GM21619 (cell line): ENCODE measurements at regions not wholly inside any gene's neighbourhood (a gene's known extent, or its start where the extent isn't known, plus 50 kb on each side); places are given as distances from the start of the nearest gene placed in this dataset.
"Not testable (repeated sequence)": the region's sequence is repeated elsewhere in the genome, so short reads cannot be mapped to it uniquely, and the experiment has no call there.

Source experiments
- ATAC-seq: cut with Tn5 transposase; IDR thresholded peaks from one replicate; pipeline ENCODE4 v1.9.1; 2021; ENCODE audit not compliant: unreplicated experiment

GRCh38 chr3:110504401-110504800 lies 567.2 kb upstream of the NECTIN3 start:
- no peak for ATAC-seq

GRCh38 chr3:110504901-110505300 lies 566.7 kb upstream of the NECTIN3 start:
- ATAC-seq, result no peak

GRCh38 chr3:110506890-110507289 lies 564.7 kb upstream of the NECTIN3 start:
- ATAC-seq, result no peak

GRCh38 chr3:110507570-110507969 lies 564.0 kb upstream of the NECTIN3 start:
- not testable (repeated sequence) for ATAC-seq

- no peak for ATAC-seq
Measured at GRCh38 chr3:110512961-110513360, 558.7 kb upstream of the NECTIN3 start.

- no peak for ATAC-seq
Measured at GRCh38 chr3:110518031-110518430, 553.6 kb upstream of the NECTIN3 start.

- ATAC-seq, result no peak
Measured at GRCh38 chr3:110519071-110519470, 552.5 kb upstream of the NECTIN3 start.

GRCh38 chr3:110521019-110521418 lies 550.6 kb upstream of the NECTIN3 start:
- no peak for ATAC-seq

- ATAC-seq, result not testable (repeated sequence)
Measured at GRCh38 chr3:110525558-110526064, 546.0 kb upstream of the NECTIN3 start.

- no peak for ATAC-seq
Measured at GRCh38 chr3:110526777-110527727, 544.6 kb upstream of the NECTIN3 start.

- no peak for ATAC-seq
Measured at GRCh38 chr3:110528305-110529121, 543.1 kb upstream of the NECTIN3 start.

- ATAC-seq, result no peak
Measured at GRCh38 chr3:110530902-110531301, 540.7 kb upstream of the NECTIN3 start.

- no peak for ATAC-seq
Measured at GRCh38 chr3:110533089-110533488, 538.5 kb upstream of the NECTIN3 start.

GRCh38 chr3:110542552-110543150 lies 529.0 kb upstream of the NECTIN3 start:
- ATAC-seq, result no peak

- no peak for ATAC-seq
Measured at GRCh38 chr3:110544730-110545129, 526.9 kb upstream of the NECTIN3 start.

- ATAC-seq, result no peak
Measured at GRCh38 chr3:110550511-110550910, 521.1 kb upstream of the NECTIN3 start.

- ATAC-seq, result no peak
Measured at GRCh38 chr3:110562621-110563020, 509.0 kb upstream of the NECTIN3 start.

- ATAC-seq, result no peak
Measured at GRCh38 chr3:110564674-110565073, 506.9 kb upstream of the NECTIN3 start.

- no peak for ATAC-seq
Measured at GRCh38 chr3:110567029-110567428, 504.6 kb upstream of the NECTIN3 start.

- ATAC-seq, result peak; percentile 76
Measured at GRCh38 chr3:110568246-110568645, 503.4 kb upstream of the NECTIN3 start.

- peak; percentile 69 for ATAC-seq
Measured at GRCh38 chr3:110569073-110569472, 502.5 kb upstream of the NECTIN3 start.
